Heart left ventricle (tissue), 16 donors: ENCODE measurements at regions not wholly inside any gene's neighbourhood (a gene's known extent, or its start where the extent isn't known, plus 50 kb on each side); places are given as distances from the start of the nearest gene placed in this dataset.

Source experiments
- ATAC-seq, 4 donors: fragments of 200-7000 bp; cut with Tn5 transposase; one replicate each; pipeline ENCODE4 v1.9.1; 2020 to 2022; ENCODE audit warnings: moderate library complexity in 4 of 4, mild to moderate bottlenecking in 3 of 4, moderate number of reproducible peaks in 1 of 4
- DNase-seq, 5 donors: peaks; one replicate each; pipeline ENCODE4 v3.0.0-alpha.2; 2020
- H3K27ac ChIP-seq, 12 donors: fragments of 200-600 bp; sonication (generic) in 4 of 12; one replicate each; pipeline versions ENCODE4 v1.5.0 to v1.8.0; 2016 to 2022; ENCODE audit warnings: mild to moderate bottlenecking in 2 of 12
- H3K27me3 ChIP-seq, 9 donors: fragments of 200-600 bp; sonication (generic) in 2 of 9; one replicate each; pipeline versions ENCODE4 v1.5.1 to v1.8.0; 2016 to 2022; ENCODE audit warnings: mild to moderate bottlenecking in 3 of 9
- H3K36me3 ChIP-seq, 9 donors: fragments of 200-600 bp; sonication (generic) in 2 of 9; one replicate each; pipeline versions ENCODE4 v1.5.0 to v1.8.0; 2018 to 2022; ENCODE audit warnings: mild to moderate bottlenecking in 2 of 9
- H3K4me1 ChIP-seq, 12 donors: fragments of 200-600 bp; sonication (generic) in 4 of 12; one replicate each; pipeline versions ENCODE4 v1.5.0 to v1.8.0; 2016 to 2022; ENCODE audit warnings: mild to moderate bottlenecking in 3 of 12
- H3K4me3 ChIP-seq, 12 donors: fragments of 200-600 bp; sonication (generic) in 4 of 12; one replicate each; pipeline versions ENCODE4 v1.5.0 to v1.8.0; 2017 to 2022; ENCODE audit warnings: mild to moderate bottlenecking in 9 of 12, moderate library complexity in 4 of 12
- H3K9me3 ChIP-seq, 12 donors: fragments of 200-600 bp; sonication (generic) in 4 of 12; one replicate each; pipeline versions ENCODE4 v1.5.0 to v1.8.0; 2016 to 2022; ENCODE audit warnings: mild to moderate bottlenecking in 1 of 12
- POLR2A ChIP-seq, 2 donors: fragments of 450-650 bp; IDR thresholded peaks; one replicate each; pipeline ENCODE4 v1.6.1; 2017; ENCODE audit warnings: antibody characterized with exemption in 2 of 2, mild to moderate bottlenecking in 2 of 2, moderate library complexity in 2 of 2
- WGBS, 4 donors: extraction: QIAGEN DNeasy Blood & Tissue Kit in 2 of 4; methylation state at CpG; one replicate each; pipeline versions ENCODE4 v1.1.5 to v1.1.7; 2013 to 2018; 5-methylcytosine and 5-hydroxymethylcytosine counted together
- intact Hi-C, 10 donors: fragments of 100-400 bp; cut with DNase I; formaldehyde crosslinking; loops; one replicate each; pipeline versions ENCODE4 v1.11.1 to v1.14.2; 2022
- TF ChIP-seq, protein P1 (sequence below), 12 donors: fragments of 200-600 bp; sonication (generic) in 4 of 12; IDR thresholded peaks; one replicate each; pipeline versions ENCODE4 v1.5.0 to v1.8.0; 2018 to 2022; ENCODE audit warnings: antibody characterized with exemption in 12 of 12, mild to moderate bottlenecking in 5 of 12
- donor health status: ischemic (EF 13 %, LVEDD 7.1; RV severe dilation, severe dysfunction).
- donor health status: healthy with polysubstance abuse.
- donor health status: DM: no; HTN: yes; CAD: no.
- donor health status: DM: no; HTN: no; CAD: no.
- donor health status: ischemic (EF 25% LVEDD 6.9; RV normal size, moderate dysfunction).
- donor health status: ischemic (EF 25% LVEDD 5.7; RV mildly dilated, moderate dysfunction).
- donor health status: healthy.
- donor health status: DM: yes; HTN: yes; CAD: no.
- donor health status: ischemic (EF 35%, LVEDD 5.7; RV mildly dilated, moderate dysfunction).
- donor health status: nonischemic (EF 11% LVEDD 7.7; RV severe dilation, severe dysfunction).
- donor health status: DM: yes; HTN: yes; CAD: no.
- donor health status: PGD.
- donor health status: ischemic (EF 29% LVEDD 5.4; RV normal size, mild dysfunction).
- donor health status: nonischemic (EF 23%, LVEDD 6.1; RV moderate dilation, normal function).

DNA sequence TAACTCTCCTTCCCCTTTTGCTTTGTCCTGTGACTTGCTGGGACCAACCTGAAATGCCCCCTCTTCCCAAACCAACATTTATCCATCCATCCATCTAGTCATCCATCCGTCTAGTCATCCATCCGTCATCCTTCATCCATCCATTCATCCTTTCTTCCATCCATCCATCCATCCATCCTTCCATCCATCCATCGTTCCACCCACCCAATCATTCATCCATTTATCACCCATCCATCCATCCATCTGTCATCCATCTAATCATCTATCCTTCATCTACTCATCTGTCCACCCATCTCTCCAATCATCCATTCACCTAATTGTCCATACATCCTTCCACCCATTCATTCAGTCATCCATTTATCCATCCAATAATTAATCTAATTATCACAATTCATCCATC, 92.7 kb downstream of the EDN3 start:
- Histone ChIP-seq H3K9me3 (no peaks in the 10 kb centered on the region), H3K27ac (no peak overlapping the region), H3K36me3 (no peaks in the 10 kb centered on the region), H3K4me3 (no peak overlapping the region), H3K27me3 (peaks cover 0 to 42% (median 9%) of the 10 kb centered on the region in 9 donors), H3K4me1 (no peaks in the 10 kb centered on the region)
- intact Hi-C loops, result no loop called here
- DNase-seq (no peak), ATAC-seq (no peak)
- TF ChIP-seq, protein P1, sequence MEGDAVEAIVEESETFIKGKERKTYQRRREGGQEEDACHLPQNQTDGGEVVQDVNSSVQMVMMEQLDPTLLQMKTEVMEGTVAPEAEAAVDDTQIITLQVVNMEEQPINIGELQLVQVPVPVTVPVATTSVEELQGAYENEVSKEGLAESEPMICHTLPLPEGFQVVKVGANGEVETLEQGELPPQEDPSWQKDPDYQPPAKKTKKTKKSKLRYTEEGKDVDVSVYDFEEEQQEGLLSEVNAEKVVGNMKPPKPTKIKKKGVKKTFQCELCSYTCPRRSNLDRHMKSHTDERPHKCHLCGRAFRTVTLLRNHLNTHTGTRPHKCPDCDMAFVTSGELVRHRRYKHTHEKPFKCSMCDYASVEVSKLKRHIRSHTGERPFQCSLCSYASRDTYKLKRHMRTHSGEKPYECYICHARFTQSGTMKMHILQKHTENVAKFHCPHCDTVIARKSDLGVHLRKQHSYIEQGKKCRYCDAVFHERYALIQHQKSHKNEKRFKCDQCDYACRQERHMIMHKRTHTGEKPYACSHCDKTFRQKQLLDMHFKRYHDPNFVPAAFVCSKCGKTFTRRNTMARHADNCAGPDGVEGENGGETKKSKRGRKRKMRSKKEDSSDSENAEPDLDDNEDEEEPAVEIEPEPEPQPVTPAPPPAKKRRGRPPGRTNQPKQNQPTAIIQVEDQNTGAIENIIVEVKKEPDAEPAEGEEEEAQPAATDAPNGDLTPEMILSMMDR (IDR thresholded peaks at IDR 0.05), result no peak
- TF ChIP-seq POLR2A (IDR thresholded peaks at IDR 0.05), result no peak
- 84 to 89% (median 86%) methylated on average over 3 of the region's 3 CpGs for WGBS, 4 donors

DNA sequence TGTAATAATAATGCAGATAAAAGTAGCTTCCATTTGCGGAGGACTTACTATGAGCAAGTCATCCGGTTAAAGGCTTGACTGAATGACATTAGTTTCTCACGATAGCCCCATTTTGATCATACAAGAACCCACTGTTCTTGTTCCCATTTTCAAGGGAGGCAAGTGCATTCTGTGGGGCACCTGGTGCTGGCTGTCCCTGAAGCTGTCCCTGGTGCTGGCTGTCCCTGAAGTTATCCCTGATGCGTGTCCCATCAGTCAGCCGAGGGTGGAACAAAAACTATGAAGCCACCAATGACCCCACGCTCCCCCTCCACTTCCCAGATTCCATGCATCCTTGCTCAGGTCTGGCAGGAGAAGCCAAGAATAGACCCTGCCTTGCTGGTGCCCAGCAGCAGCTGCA, 95.3 kb downstream of the EDN3 start:
- Histone ChIP-seq H3K4me3 (no peak overlapping the region), H3K27me3 (peaks cover 0 to 58% (median 21%) of the 10 kb centered on the region in 9 donors), H3K36me3 (no peaks in the 10 kb centered on the region), H3K9me3 (no peaks in the 10 kb centered on the region), H3K27ac (no peak overlapping the region), H3K4me1 (no peaks in the 10 kb centered on the region)
- DNase-seq (no peak), ATAC-seq (no peak)
- no peak for TF ChIP-seq POLR2A (IDR thresholded peaks at IDR 0.05)
- TF ChIP-seq, protein P1 (IDR thresholded peaks at IDR 0.05), result no peak
- intact Hi-C loops, result no loop called here
- WGBS, 4 donors, result 74 to 82% (median 78%) methylated on average over 6 of the region's 6 CpGs

DNA sequence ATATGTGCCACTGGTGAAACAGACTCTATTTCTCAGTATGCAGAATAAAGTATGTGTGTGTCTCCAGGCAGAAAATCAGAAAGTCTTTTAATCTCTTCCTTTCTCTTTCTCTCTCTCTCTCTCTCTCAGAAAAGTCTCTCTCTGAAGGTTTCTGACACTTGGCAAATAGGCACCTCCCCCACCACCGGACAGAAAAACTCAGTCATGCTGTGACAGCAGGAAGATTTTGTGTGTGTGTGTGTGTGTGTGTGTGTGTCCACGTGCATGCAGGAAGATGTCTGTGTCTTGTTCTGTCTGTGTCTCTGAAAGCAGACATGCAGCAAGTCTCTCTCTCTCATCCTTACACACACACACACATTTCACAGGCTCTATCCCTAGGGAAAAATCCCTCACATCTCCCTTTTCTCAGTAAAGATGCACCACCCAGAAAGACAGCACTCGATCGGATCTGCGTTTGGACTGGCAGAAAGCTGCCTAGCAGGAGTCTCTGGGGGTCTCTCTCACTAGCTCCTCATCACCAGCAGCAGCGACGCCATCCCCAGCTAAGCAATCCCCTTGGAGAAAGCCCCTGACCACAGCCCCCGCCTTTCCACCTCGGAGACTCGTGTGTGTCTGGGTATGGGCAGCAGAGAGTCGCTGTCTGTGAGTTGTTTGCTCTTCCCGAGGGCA, 98.3 kb downstream of the EDN3 start:
- no peak for DNase-seq
- peaks cover 7 to 85% (median 33%) of the 10 kb centered on the region in 9 donors for H3K27me3 ChIP-seq
- no peak for TF ChIP-seq POLR2A (IDR thresholded peaks at IDR 0.05)
- TF ChIP-seq, protein P1 (IDR thresholded peaks at IDR 0.05), result no peak
- 16 to 24% (median 23%) methylated on average over 12 of the region's 12 CpGs for WGBS, 4 donors
- peaks cover 0 to 12% (median 4%) of the 10 kb centered on the region in 12 donors for H3K4me1 ChIP-seq
- H3K36me3 ChIP-seq, result no peaks in the 10 kb centered on the region
- H3K9me3 ChIP-seq, result no peaks in the 10 kb centered on the region
- intact Hi-C loops, result no loop called here
- no peak for ATAC-seq
- no peak overlapping the region for H3K27ac ChIP-seq
- H3K4me3 ChIP-seq, result no peak overlapping the region

DNA sequence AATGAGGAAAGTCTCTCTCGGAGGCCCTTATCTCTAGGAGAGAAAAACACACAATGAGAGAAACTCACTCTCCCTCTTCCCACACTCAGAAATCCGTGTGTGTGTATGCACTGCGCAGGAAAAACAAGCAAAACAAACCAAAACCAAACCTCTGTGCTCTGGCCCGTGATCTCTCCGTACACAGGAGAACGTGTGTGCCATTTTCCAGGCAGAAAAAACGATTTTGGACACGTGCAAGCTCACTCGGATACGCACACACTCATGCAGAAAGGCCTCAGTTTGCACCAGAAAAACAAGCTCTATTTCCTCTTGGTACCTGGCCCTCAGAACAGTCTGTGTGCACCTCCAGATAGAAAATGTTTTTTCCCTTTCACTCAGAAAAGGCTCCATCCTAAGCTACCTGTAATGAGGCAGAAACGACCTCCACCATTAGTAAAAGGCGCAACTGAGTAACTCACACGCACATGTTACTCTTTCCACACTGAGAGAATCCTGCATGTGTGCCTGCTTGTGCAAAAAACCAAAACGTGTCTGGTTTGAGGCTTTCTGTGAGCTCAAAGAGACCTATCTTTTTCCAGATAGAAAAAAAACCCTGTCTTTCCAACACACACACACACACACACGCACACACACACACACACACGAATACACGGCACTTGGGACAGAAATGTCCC, 99.2 kb downstream of the EDN3 start:
- intact Hi-C loops, result loop anchor here in 9 of 10 donors (5.0 to 10.0 kb wide), 7 partner anchors 175 to 535 kb away; no protein-coding TSS in a partner anchor
- 52 to 62% (median 57%) methylated on average over 17 of the region's 17 CpGs for WGBS, 4 donors
- ATAC-seq, result no peak

More for the DNA sequence above, 99.2 kb downstream of the EDN3 start:
- peaks cover 9 to 86% (median 42%) of the 10 kb centered on the region in 9 donors for H3K27me3 ChIP-seq
- no peak overlapping the region for H3K27ac ChIP-seq
- TF ChIP-seq, protein P1 (IDR thresholded peaks at IDR 0.05), result no peak
- no peak for TF ChIP-seq POLR2A (IDR thresholded peaks at IDR 0.05)
- peaks cover 0 to 18% (median 7%) of the 10 kb centered on the region in 12 donors for H3K4me1 ChIP-seq
- H3K36me3 ChIP-seq, result no peaks in the 10 kb centered on the region
- no peak overlapping the region for H3K4me3 ChIP-seq
- H3K9me3 ChIP-seq, result no peaks in the 10 kb centered on the region
- no peak for DNase-seq
